ENCODE measurements at regions not wholly inside any gene's neighbourhood (a gene's known extent, or its start where the extent isn't known, plus 50 kb on each side); places are given as distances from the start of the nearest gene placed in this dataset.

DNA sequence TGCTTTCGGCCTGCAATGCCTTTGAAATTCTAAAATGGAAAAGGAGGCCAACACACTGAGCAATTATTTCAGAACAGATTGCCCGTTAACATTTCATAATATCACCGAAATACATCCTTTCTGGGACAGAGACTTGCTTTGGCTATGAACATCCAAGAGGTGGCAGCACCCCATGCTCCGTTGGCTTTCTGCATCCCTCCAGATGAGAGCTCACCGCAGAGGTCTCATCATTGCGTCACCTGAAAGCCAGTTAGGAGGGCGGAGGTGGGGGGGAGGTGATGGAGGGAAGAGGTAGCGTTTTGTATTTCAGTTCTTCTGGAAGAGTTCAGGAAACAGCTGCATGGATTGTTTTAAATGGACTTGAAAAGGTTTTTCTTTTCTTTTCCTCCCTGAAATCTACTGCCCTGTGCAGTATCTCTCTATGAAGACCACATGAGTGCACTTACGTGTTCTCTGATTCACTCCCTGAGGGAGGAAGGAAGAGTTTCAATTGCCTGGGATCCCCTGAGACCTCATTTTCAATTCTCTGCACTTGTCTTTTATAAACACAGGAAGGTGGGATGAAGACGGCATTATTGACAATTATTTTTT, 166.8 kb upstream of the PGRMC2 start:
- TF ChIP-seq, protein P1, sequence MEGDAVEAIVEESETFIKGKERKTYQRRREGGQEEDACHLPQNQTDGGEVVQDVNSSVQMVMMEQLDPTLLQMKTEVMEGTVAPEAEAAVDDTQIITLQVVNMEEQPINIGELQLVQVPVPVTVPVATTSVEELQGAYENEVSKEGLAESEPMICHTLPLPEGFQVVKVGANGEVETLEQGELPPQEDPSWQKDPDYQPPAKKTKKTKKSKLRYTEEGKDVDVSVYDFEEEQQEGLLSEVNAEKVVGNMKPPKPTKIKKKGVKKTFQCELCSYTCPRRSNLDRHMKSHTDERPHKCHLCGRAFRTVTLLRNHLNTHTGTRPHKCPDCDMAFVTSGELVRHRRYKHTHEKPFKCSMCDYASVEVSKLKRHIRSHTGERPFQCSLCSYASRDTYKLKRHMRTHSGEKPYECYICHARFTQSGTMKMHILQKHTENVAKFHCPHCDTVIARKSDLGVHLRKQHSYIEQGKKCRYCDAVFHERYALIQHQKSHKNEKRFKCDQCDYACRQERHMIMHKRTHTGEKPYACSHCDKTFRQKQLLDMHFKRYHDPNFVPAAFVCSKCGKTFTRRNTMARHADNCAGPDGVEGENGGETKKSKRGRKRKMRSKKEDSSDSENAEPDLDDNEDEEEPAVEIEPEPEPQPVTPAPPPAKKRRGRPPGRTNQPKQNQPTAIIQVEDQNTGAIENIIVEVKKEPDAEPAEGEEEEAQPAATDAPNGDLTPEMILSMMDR (IDR thresholded peaks at IDR 0.05; ENCODE audit: insufficient read depth, low read length): peak; percentile 67
- no peak for TF ChIP-seq SPI1 (IDR thresholded peaks at IDR 0.05; ENCODE audit: borderline replicate concordance, low read depth)
- no peak for TF ChIP-seq POLR2AphosphoS5 (IDR thresholded peaks at IDR 0.05; ENCODE audit: low read depth)
